HG03108 (cell line): ENCODE measurements at regions not wholly inside any gene's neighbourhood (a gene's known extent, or its start where the extent isn't known, plus 50 kb on each side); places are given as distances from the start of the nearest gene placed in this dataset.

Experiments used
- ATAC-seq: cut with Tn5 transposase; IDR thresholded peaks from one replicate; pipeline ENCODE4 v1.9.1; 2021; ENCODE audit warnings: moderate library complexity; ENCODE audit not compliant: unreplicated experiment

DNA sequence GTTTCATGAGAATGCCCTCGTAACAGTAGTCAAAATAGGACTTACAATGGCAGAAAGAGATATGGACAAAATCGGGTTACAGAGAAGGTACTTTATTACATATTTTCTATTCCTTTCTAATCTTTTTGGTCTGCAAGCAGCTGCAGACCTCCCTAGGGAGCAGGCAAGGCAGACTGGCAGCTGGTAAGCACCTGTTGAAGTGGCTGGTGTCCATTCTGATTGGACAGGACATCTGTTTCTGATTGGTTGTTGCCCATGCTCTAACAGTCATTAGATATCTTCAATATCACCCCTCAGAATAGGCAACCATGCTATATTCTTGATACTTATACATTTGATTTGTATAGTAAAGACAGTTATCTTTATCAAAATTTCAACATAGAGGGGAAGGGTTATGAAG, 606.3 kb downstream of the KCNJ2 start:
- ATAC-seq, result no peak

DNA sequence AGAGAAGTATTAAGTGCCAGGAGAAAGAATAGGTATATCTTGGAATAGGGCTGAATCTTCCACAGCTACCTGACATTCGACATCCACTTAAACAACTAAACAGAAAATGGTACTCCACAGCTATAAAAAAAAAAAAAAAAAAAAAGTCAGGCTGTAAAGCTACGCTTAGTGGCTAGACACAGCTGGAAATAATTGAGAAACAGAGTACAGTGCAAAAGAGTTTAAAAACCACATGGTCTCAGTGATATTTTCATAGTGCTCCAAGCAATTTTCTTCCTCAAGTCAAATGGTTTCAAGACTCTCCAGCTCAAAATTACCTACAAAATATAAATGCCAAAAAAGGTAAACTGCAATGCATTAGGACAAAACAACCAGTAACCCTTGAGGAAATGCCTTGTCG, 607.1 kb downstream of the KCNJ2 start:
- ATAC-seq, result no peak

DNA sequence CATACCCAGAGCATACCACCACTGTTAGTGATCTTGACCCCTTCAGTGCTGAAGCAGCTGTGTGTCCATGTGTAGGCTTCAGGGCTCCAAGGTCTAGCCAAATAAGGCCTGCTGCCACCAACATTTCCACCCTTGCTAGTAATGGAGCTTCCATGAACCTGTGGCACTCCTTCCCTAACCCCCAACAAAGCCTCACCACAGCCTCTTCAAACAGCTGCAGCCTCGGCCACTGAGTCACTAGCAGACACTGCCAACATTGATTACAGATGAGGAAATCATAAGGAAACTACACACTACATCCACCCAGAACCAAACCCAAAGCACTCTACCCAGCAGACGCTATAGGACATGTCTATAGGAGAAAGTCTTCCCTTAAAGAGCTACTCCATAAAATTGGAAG, 610.7 kb downstream of the KCNJ2 start:
- no peak for ATAC-seq

DNA sequence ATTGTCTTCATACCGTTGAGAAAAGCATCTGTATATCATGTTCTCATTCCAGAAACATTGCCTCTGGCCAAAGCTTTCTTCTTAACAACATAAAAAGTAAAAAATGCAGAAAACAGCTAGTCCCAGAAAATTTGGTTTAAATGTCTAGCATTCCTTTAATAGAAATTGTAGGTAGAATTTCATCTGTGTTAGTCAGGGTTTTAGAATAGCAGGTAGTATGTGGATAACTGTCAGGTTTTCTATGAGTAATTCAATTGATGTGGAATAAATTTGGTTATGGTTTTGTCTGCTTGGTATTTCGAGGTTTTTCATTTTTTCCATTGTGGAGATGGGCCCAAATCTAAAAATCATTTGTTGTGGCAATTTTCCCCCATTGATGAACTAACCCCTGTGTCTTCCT, 616.7 kb downstream of the KCNJ2 start:
- ATAC-seq, result no peak

DNA sequence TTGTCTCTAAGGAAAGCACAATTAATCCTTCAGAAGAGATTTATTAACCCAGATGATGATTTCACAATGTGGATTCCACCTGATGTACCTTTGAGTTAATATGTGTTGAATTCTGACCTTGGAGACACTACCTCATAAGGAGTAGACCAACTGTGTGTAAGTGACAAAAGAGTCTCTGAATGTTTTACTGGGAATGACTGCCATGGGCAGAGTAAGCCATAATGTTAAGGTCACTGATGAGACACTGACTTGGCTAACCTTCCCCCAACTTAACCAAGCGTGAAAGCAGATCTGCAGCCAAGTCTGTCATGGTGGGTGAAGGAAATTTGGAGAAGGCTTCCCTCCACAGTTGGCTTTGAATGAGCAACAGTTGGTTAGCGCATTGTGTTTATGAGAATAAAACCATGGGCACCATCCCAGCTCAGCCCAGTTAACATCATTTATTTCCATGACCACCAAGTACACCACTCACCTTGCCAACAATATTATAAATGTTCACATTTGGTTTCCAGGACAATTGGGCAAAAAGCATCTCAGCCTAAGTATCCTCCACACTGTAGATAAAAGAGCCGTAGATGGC, 618.5 kb downstream of the KCNJ2 start:
- no peak for ATAC-seq

DNA sequence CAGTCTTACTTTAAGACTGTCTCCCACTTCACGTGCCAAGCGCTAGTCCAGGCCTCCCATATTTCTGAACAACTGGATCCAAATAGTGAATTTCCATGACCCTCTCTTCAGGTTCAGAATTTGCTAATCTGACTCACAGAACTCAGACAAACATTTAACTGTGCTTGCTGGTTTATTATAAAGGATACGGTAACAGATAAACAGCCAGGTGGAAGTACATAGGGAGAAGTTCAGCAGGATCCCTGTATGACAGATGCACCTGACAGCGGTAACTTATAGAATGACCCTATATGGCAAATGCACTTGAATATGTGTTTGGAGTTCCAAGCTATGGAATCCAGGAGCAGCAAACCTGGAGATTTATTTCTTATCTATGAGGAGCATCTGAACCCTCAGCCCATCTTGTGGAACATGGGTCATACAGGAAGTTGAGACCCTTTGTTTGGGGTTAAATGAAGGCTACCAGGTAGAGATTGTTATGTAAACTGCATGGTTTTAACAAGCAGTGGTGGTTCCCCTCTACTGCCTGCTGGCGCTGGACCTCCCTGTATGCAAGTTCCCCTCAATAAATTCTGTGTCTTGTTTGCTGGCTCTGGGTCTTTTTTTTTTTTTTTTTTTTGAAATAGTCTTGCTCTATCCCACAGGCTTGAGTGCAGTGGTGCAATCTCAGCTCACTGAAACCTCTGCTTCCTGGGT, 622.6 kb downstream of the KCNJ2 start:
- ATAC-seq, result no peak

DNA sequence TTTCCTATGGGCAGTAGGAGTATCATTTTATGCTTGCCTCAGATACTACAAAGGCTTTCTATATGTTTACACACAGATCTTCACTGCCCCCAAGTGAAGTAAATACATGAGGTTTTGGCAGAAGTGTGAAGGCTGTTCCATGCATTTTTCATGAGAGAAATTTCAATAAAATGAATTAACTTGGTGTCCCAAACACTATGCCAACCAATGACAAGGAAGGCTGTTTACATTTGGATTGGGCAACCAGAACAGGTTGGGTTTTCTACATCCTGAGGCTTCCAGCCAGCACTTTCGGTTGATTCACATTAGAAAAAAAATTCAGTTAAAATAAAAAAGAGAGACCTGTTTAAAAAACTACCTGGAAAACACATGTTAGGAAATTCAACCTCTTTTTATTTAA, 625.4 kb downstream of the KCNJ2 start:
- ATAC-seq, result no peak

DNA sequence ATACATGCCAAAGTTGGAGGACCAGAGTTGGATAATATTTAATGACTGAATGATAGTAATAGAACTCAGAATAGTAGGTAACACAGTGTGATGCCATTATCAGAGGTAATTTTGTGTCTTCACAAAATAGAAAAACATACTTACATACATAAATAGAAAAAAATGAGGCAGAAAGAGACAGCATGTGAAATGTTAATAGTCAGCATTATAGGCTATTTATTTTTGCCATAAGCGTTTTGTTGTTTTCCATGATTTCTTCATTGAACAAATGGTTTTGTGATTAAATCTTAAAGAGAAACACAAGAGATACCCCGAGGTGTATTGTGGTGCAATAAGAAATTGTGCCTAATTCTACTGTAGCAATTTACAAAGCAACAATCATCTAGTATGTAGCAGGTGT, 626.3 kb downstream of the KCNJ2 start:
- no peak for ATAC-seq

DNA sequence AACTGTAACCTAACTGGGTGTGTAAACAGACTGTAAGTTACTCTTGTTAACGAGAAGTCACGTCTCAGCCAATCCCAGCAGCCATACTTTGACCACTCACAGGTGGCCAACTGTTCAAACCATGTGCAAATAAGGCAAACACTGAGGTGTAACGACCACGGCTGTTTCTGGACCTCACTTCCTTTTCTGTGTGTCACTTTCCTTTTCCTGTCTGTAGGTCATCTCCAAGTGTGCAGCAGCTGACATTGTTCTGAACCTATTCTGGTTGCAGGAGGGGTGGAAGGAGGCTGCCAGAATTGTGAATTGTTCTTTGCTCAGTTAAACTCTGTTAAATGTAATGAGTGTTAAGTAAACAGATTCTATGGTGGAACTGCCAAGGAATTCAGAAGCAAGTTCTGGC, 627.4 kb downstream of the KCNJ2 start:
- ATAC-seq, result no peak

DNA sequence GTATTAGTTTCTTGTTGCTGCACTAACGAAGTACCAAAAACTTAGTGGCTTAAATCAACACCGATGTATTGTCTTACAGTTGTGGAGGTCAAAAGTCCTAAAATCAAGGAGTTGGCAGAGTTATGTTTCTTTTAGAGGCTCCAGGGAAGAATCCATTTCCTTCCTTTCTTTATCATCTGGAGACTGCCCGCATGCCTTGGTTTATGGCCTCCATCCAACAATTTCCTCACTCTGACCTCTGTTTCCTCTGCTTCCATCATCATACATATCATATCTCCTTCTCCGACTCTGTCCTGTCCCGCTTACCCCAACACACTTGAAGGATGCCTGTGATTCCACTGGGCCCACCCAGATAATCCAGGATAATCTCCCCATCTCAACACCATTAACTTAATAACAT, 627.8 kb downstream of the KCNJ2 start:
- no peak for ATAC-seq

DNA sequence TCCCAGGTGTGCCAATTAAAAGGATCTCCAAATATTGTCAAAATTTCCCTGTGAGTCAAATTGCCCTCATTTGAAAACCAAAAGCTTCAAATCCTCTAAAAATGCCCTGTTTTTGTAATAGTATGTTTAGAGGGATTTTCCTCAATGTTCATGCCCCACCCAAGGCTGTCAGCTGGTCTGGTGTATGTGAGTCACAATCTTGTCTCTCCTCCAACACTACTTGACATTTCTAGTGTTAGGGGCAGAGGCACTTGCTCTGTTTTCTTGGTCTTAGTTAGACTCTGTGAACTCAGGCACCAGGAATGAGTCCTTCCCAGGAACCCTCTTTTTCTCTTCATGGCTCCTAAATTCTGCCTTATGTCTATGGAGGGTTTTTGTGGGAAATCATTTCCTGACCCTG, 634.8 kb downstream of the KCNJ2 start:
- no peak for ATAC-seq

DNA sequence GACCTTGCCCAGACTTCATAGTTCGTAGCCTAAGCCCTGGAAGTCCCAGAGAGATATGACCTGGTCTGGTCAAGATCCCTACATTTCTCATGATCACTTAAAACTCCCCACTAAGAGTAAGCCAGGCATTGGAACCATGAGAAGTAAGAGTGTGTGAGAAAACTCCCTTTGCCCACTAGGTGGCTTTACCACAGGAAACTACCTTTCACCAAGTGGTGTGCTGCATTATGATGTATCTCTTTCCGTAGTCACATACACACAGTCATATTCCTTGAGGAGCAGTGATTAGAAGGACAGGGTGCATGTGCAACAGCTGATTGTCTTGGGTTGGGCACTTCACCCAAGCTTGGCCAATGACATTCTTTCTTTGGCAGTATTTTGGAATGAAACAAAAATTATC, 639.3 kb downstream of the KCNJ2 start:
- no peak for ATAC-seq

DNA sequence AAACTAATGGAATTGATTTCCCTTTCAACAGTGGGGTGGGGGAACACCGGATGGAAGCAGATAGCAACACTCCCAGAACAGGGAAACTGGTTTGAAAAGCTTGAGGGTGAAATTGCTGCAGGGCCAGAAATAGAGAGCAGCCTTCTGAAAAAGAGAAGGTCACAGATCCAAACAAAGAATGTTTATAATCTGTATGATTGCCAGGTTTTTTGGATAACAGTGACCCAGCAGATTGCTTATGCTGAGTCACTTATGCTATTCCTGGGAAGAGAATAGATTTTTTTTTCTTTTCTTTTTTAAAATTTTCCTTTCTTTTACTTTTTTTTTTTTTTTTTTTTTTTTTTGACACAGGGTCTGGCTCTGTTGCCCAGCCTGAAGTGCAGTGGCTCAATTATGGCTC, 641.3 kb downstream of the KCNJ2 start:
- no peak for ATAC-seq

DNA sequence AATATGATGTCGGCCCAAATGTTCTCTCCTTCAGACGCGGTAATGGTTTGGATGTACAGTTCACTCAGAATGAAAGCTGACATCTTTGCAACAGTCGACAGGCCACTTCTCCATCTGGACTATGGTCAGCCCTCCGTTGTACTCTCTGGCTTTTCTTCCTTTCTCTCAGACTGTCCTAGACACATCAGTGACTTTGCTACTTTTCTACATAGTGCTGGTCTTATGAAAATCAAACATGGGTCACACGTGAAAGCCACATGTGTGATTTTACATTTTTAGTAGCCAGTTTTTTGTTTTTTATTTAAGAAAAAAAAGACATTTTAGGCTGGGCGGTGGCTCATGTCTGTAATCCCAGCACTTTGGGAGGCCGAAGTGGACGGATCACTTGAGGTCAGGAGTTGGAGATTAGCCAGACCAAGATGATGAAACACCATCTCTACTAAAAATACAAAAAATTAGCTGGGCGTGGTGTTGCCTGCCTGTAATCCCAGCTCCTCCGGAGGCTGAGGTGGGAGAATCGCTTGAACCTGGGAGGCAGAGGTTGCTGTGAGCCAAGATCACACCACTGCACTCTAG, 644.1 kb downstream of the KCNJ2 start:
- no peak for ATAC-seq

DNA sequence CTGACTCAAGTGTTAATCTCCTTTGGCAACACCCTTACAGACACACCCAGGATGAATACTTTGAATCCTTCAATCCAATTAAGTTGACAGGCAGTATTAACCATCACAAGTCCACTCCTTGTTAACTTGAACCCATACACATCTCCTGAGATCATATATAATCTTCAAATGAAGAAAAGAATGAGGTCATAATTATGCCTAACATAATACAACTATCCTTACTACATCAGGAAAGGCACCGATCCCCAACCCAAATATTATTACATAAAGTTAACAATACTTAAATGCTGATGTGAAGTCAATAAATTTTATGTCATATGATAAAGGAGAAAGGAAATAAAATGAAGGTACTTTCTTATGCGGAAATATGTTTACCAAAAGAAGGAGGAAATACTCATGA, 649.9 kb downstream of the KCNJ2 start:
- no peak for ATAC-seq

DNA sequence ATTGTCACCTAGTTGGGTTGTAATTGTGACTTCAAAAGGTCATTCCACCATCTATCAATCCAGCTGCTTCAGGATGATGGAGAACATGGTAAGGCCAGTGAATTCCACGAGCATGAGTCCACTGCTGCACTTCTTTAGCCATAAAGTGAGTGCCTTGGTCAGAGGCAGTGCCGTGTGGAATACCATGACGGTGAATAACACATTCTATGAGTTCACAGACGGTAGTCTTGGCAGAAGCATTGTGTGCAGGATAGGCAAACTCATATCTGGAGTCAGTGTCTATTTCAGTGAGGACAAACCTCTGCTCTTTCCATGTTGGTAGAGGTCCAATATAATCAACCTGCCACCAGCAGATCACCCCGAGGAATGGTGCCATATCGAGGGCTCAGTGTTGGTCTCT, 650.9 kb downstream of the KCNJ2 start:
- ATAC-seq, result no peak

DNA sequence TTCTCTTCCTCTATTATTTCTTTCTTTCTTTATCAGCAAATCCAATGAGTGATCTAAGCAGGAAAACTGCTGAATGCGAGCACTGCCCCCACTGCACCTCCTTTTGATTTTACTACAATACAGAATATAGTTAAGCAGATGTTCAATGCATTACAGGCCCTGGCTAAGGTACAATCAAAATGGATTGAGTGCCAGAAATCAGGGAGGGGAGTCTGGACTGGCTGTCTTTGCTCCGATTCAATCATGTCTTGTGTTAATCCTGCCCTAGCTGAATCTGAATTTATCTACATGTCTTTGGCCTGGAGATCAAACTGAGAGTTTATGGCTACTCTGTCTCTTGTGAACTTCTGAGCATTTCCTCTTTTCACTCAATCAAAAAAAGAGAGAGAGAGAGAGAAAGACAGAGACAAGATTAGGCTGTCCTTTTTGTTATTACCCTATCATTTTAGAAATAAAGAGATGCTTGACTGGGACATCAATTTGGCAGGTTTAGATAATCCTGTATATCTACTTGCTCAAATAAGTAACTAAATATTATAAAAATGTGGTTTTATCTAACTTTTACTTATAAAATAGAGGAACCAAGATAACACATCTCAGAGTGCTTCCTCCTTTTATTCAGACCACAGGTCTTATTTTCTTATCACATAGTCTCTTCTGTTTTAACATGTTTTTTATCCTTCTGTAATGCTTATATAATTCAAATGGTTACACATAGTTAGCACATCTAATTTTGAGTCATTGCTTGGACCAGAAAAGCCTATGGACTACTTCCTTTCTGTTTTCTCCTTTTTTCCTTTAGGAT, 656.2 kb downstream of the KCNJ2 start:
- no peak for ATAC-seq

DNA sequence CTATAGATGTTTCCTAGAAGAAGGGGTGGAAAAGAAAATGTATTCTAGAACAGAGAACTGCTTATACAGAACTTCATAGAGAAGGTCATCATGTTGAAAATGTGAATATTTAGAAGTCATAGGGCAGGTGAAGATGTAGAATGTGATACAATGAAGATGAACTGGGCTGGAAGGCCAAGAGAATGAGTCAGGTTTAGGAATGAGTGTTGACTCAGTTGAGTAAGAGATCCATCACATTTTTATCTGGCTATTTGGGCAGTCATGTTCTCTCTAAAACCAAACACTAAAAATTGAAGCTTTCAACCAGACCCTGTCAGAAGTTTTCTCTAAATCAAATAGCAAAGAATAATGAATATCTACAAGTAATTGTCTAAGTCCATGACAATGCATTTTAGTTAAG, 660.5 kb downstream of the KCNJ2 start:
- no peak for ATAC-seq

DNA sequence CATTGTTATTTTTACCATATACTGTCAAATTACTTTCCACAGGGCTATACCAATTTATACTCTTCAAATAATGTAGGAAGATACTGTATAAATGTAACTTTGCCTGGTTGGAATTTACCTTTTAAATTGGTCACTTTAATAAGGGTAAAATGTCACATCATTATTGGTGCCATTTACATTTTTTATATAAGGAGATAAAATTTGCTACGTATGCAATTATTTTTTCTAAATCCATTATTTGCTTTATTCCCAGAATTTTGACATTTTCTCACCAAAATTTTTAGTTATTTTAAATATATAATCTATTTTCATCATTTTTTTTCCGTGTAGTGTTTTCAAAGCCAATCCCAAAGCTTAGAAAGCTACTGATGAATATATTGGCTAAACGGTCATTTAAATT, 664.7 kb downstream of the KCNJ2 start:
- no peak for ATAC-seq

DNA sequence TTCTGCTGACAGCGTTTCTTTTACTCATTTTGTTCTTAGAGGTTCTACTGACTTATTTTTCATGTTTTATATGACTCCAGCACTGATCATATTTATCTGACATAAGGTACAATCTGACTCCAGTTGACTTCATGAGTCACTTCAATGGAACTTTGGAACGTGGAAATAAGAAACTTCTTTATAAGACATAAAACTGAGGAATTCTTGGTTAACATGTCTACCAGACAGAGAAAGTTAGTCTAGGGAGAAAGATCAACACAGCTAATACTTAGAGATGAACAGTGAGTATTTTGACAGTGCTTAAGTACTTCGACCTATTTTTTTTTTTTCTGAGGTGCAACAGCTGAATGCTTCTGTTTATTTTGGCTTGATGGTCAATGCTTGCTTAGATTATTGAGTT, 679.5 kb downstream of the KCNJ2 start:
- no peak for ATAC-seq

DNA sequence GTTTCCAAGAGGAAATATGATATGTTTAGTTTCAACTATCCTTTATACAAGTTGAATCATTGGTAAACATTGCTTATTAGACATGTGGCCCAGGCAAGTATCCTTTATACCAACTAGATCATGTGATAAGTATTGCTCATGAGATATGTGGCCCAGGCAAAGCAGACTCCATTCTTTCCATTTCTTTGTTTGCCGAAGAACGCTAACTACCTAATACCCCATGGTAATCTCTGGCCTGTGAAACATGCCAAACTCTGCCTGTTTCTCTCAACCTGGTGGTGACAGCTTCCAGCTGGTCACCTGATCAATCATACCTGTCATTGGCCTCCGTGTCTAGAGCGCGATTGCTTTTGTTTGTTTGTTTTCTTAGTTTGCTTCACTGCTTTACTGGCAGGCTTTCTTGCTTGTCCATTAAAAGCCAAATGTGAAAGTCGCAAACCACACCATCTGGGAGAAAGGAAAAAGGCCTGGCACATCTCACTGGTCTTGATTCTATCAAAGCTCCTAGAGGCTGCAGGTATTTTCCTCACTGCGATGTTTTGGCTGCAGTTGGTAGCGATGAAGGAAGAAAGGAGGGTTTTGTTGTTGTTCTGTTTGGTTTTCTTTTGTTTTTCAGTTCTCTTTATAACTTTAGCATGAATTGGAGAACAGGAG, 686.2 kb downstream of the KCNJ2 start:
- ATAC-seq, result no peak

DNA sequence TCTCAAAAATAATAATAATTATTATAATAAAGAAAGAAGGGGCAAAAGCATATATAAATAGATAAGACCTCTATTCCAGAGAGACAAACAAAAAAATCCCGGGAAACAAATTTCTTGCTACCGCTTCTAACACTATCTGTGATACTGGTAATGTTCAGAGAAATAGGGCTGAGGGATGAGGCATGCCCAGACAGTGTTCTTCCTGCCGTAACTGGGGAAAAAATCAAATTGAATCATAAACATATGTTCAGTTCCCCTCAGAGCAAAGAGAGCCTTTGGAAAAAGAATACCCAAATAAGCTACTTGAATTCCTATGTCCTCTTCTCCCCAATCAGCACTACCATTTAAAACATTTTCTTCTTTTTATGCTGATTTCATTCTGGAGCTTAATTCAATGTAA, 688.0 kb downstream of the KCNJ2 start:
- ATAC-seq, result no peak
